ENCODE measurements at regions not wholly inside any gene's neighbourhood (a gene's known extent, or its start where the extent isn't known, plus 50 kb on each side); places are given as distances from the start of the nearest gene placed in this dataset.

GRCh38 chr20:2237059-2237458, 58.7 kb upstream of the TGM3 start:
- DNase-seq = no peak

- no peak for DNase-seq
Observed at GRCh38 chr20:2238601-2239000, 57.2 kb upstream of the TGM3 start.

GRCh38 chr20:2240835-2241234, 55.0 kb upstream of the TGM3 start:
- DNase-seq = no peak

GRCh38 chr20:2242678-2243077, 53.1 kb upstream of the TGM3 start:
- DNase-seq = no peak

GRCh38 chr20:2244523-2244922, 51.3 kb upstream of the TGM3 start:
- DNase-seq = no peak

GRCh38 chr20:2244993-2245392, 50.8 kb upstream of the TGM3 start:
- DNase-seq = no peak

- no peak for DNase-seq
Observed at GRCh38 chr20:2245637-2246036, 50.2 kb upstream of the TGM3 start.

All from activated CD4-positive, CD25-positive, alpha-beta regulatory T cell treated with anti-CD3 and anti-CD28 coated beads, Interleukin-2, amount 50 U/mL, for 72 hours (primary cell).